Psoas muscle (tissue), 7 donors: ENCODE measurements at regions not wholly inside any gene's neighbourhood (a gene's known extent, or its start where the extent isn't known, plus 50 kb on each side); places are given as distances from the start of the nearest gene placed in this dataset.

Experiments
- ATAC-seq, 4 donors: fragments of 200-7000 bp; cut with Tn5 transposase; one replicate each; pipeline ENCODE4 v1.9.1; 2020; ENCODE audit warnings: moderate library complexity in 3 of 4, mild to moderate bottlenecking in 2 of 4
- DNase-seq, 2 donors: peaks; one replicate each; pipeline ENCODE4 v3.0.0-alpha.2; 2020
- H3K27ac ChIP-seq: fragments of 200-600 bp; one replicate; pipeline ENCODE4 v1.8.0; 2022
- H3K27me3 ChIP-seq, 3 donors: fragments of 200-600 bp in 1 of 3; one replicate each; pipeline versions ENCODE4 v1.6.1 to v1.8.0; 2013 to 2022; ENCODE audit warnings: low read length in 2 of 3, mild to moderate bottlenecking in 2 of 3, moderate library complexity in 1 of 3; ENCODE audit not compliant: insufficient read depth in 3 of 3
- H3K36me3 ChIP-seq, 2 donors: fragments of 200-600 bp in 1 of 2; one replicate each; pipeline versions ENCODE4 v1.6.1 to v1.8.0; 2013 to 2022; ENCODE audit warnings: low read depth in 1 of 2, mild to moderate bottlenecking in 1 of 2, moderate library complexity in 1 of 2; ENCODE audit not compliant: insufficient read depth in 1 of 2
- H3K4me1 ChIP-seq: fragments of 200-600 bp; one replicate; pipeline ENCODE4 v1.8.0; 2022
- H3K4me3 ChIP-seq: fragments of 200-600 bp; one replicate; pipeline ENCODE4 v1.8.0; 2022; ENCODE audit warnings: mild to moderate bottlenecking
- H3K9me3 ChIP-seq: fragments of 200-600 bp; one replicate; pipeline ENCODE4 v1.8.0; 2022
- WGBS, 3 donors: extraction: QIAGEN DNeasy Blood & Tissue Kit; methylation state at CpG; one replicate each; pipeline versions ENCODE4 v1.1.6 to v1.1.7; 2013; 5-methylcytosine and 5-hydroxymethylcytosine counted together
- intact Hi-C, 2 donors: fragments of 100-400 bp; cut with DNase I; formaldehyde crosslinking; loops; one replicate each; pipeline versions ENCODE4 v1.11.0 to v1.14.2; 2022
- TF ChIP-seq, protein P1 (sequence below): fragments of 200-600 bp; IDR thresholded peaks from one replicate; pipeline ENCODE4 v1.8.0; 2022; ENCODE audit warnings: antibody characterized with exemption
- donor health status: healthy with polysubstance abuse.
- donor health status: DM: no; HTN: no; CAD: no; lungs with moderate emphysema.
- donor health status: Bipolar disorder and iron deficiency.
- donor health status: healthy.
- donor health status: DM: yes; HTN: yes; CAD: no.
- donor health status: DM: no; HTN: no; CAD: no.
- donor health status: DM: yes; HTN: yes; CAD: no.

DNA sequence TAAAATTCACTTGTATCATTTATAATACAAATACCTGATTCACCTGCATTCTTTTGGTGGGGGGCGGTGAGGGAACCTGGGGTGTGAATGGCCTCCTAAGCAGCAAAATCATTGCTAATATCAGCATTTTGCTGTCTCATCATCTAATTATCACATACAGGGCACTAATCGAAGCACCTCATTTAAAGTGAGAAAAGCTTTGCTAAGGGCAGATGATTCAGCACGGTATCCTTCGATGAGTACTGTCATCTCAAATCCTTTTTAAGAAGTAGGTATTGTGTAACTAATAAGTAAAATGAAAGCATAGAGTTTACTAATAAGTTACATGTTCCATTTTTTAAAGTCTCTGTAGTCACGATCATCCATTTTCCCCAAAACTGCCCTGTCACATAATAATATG, 278.1 kb upstream of the SOX5 start:
- 92 to 95% (median 93%) methylated on average over 5 of the region's 5 CpGs for WGBS, 3 donors
- no peak overlapping the region for H3K27ac ChIP-seq
- no peaks in the 10 kb centered on the region for H3K9me3 ChIP-seq
- H3K36me3 ChIP-seq = no peaks in the 10 kb centered on the region
- no peak overlapping the region for H3K4me3 ChIP-seq
- TF ChIP-seq, protein P1, sequence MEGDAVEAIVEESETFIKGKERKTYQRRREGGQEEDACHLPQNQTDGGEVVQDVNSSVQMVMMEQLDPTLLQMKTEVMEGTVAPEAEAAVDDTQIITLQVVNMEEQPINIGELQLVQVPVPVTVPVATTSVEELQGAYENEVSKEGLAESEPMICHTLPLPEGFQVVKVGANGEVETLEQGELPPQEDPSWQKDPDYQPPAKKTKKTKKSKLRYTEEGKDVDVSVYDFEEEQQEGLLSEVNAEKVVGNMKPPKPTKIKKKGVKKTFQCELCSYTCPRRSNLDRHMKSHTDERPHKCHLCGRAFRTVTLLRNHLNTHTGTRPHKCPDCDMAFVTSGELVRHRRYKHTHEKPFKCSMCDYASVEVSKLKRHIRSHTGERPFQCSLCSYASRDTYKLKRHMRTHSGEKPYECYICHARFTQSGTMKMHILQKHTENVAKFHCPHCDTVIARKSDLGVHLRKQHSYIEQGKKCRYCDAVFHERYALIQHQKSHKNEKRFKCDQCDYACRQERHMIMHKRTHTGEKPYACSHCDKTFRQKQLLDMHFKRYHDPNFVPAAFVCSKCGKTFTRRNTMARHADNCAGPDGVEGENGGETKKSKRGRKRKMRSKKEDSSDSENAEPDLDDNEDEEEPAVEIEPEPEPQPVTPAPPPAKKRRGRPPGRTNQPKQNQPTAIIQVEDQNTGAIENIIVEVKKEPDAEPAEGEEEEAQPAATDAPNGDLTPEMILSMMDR = no peak
- ATAC-seq (no peak), DNase-seq (no peak)
- H3K27me3 ChIP-seq = no peaks in the 10 kb centered on the region
- H3K4me1 ChIP-seq = no peaks in the 10 kb centered on the region
- intact Hi-C loops = no loop called here

DNA sequence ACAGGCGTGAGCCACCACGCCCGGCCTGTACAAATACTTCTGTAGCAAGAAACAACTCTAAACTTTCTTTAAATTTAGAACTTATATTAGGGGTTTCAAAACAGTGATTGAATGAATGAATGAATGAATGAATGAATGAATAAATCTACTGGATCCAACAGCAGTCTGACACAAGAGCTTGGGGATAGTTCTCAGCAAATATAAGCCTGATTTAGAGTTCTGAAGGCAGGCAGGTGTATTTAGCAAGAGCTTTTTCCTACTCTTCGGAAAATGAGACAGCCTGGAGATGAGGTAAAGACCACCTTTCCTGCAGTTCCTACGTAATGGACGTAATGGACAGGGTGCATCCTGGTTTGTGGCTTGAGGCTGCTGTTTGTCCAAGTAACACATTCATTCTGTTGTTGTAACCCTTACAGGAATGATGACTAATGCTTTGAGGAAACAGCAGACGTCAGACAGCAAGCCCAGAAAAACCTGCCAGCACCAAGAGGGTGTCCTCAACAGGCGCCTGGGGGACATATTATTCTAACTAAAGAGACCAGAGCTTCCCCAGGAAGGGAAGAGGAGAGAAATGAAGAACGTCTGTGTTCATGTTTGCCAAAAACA, 277.4 kb upstream of the SOX5 start:
- intact Hi-C loops = no loop called here
- H3K27ac ChIP-seq = no peak overlapping the region

DNA sequence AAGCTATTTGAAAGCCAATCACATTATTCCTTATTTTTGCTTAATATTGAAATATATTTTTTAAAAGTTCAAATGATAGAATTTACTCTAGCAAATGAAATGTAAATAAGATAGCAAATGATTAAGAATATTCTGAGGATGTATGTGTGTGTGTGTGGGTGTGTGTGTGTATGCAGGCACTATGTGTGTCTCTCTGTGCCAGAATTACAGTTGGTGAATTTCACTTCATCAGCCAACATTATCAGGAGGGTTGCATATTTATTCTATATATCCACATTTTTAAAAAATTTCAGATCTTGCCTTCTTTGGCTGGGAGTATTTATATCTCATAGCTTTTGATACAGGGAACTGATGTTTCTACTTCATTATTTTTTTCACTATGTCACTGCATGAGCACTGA, 274.9 kb upstream of the SOX5 start:
- TF ChIP-seq, protein P1 = no peak
- DNase-seq = no peak
- Histone ChIP-seq H3K27me3 (no peaks in the 10 kb centered on the region), H3K9me3 (no peaks in the 10 kb centered on the region), H3K27ac (no peak overlapping the region), H3K4me3 (no peak overlapping the region), H3K36me3 (no peaks in the 10 kb centered on the region), H3K4me1 (no peaks in the 10 kb centered on the region)
- ATAC-seq = no peak
- intact Hi-C loops = no loop called here

More for the DNA sequence above, 277.4 kb upstream of the SOX5 start:
- H3K4me3 ChIP-seq = no peak overlapping the region
- TF ChIP-seq, protein P1 = no peak
- H3K4me1 ChIP-seq = no peaks in the 10 kb centered on the region
- WGBS, 3 donors = 68 to 71% (median 69%) methylated on average over 9 of the region's 9 CpGs
- H3K27me3 ChIP-seq = no peaks in the 10 kb centered on the region
- no peaks in the 10 kb centered on the region for H3K9me3 ChIP-seq
- ATAC-seq (peak in 2 of 4 donors; percentile 26 to 39), DNase-seq (peak in 1 of 2 donors; percentile 22)
- no peaks in the 10 kb centered on the region for H3K36me3 ChIP-seq

DNA sequence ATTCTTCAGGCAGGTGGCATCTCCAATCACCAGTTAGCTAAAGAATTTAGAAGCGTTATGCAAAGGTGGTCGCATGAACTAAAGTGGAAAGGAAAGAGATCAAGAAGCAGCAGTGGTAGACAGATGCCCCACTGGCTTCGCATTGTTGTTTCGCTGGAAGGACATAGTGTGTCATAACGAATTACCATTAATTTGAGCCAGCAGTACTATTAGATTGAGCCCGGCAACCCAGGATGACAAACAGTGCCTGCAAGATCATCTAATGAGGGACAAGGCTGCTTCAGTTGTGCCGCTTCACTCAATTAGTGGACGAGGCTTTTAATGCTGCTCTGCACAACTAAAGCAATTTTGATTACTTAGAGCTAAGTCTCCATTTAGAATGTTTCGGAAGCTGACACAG, 274.5 kb upstream of the SOX5 start:
- Histone ChIP-seq H3K9me3 (no peaks in the 10 kb centered on the region), H3K36me3 (no peaks in the 10 kb centered on the region), H3K4me1 (no peaks in the 10 kb centered on the region), H3K27ac (no peak overlapping the region), H3K4me3 (no peak overlapping the region), H3K27me3 (no peaks in the 10 kb centered on the region)
- intact Hi-C loops = no loop called here
- ATAC-seq = no peak
- TF ChIP-seq, protein P1 = no peak
- 89 to 91% (median 89%) methylated on average over 9 of the region's 9 CpGs for WGBS, 3 donors
- DNase-seq = no peak

DNA sequence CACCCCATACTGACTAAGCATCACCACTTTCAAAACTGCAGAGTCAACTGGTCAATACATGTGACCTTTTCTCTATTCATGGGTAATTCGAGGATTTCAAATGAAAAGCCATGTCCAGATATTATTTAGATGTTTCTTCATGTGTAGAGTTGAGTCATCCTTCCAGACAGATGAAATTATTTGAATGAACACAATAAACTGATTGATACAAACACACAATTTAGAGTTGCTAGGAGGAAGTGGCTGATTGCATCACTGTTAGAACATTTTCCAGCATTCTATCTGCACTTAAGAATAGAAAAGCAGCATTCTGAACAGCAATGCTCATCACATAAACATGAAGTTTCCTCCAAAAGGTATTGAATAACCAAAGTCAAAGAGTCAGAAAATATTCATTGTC, 273.5 kb upstream of the SOX5 start:
- TF ChIP-seq, protein P1 = no peak
- Histone ChIP-seq H3K36me3 (no peaks in the 10 kb centered on the region), H3K4me3 (no peak overlapping the region), H3K27me3 (no peaks in the 10 kb centered on the region), H3K9me3 (no peaks in the 10 kb centered on the region), H3K4me1 (no peaks in the 10 kb centered on the region), H3K27ac (no peak overlapping the region)
- ATAC-seq (no peak), DNase-seq (no peak)
- WGBS, 3 donors = 59 to 69% (median 65%) methylated on average over 1 of the region's 1 CpG
- intact Hi-C loops = no loop called here
